ENCODE measurements at regions not wholly inside any gene's neighbourhood (a gene's known extent, or its start where the extent isn't known, plus 50 kb on each side); places are given as distances from the start of the nearest gene placed in this dataset.

DNA sequence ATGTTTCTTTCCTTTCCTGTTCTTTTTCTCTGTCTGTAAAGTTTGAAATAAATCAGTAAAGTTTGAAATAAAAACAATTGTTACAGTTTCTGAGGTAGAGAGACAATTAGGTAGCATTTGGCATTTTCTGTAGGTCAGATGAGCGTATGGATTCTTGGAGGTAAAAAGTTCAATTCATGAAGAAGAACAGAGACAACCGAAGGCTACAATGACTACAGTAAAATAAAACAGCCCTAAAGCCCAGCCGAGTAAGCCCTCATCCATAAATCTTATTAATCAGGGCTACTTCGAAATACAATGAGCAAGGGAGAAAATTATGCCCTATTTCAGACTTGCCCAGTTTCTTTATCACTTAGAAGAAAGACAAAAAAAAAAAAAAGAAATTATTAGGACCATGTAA is 941.9 kb upstream of the SLC10A2 start:
- TF ChIP-seq, protein P1, sequence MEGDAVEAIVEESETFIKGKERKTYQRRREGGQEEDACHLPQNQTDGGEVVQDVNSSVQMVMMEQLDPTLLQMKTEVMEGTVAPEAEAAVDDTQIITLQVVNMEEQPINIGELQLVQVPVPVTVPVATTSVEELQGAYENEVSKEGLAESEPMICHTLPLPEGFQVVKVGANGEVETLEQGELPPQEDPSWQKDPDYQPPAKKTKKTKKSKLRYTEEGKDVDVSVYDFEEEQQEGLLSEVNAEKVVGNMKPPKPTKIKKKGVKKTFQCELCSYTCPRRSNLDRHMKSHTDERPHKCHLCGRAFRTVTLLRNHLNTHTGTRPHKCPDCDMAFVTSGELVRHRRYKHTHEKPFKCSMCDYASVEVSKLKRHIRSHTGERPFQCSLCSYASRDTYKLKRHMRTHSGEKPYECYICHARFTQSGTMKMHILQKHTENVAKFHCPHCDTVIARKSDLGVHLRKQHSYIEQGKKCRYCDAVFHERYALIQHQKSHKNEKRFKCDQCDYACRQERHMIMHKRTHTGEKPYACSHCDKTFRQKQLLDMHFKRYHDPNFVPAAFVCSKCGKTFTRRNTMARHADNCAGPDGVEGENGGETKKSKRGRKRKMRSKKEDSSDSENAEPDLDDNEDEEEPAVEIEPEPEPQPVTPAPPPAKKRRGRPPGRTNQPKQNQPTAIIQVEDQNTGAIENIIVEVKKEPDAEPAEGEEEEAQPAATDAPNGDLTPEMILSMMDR (IDR thresholded peaks at IDR 0.05) = no peak
- no peak for TF ChIP-seq POLR2A (IDR thresholded peaks at IDR 0.05)

GRCh38 chr13:104006625-104007075 is 940.4 kb upstream of the SLC10A2 start:
- H3K9me3 ChIP-seq = no peaks in the 10 kb centered on the region
- intact Hi-C loops (cut with DNase I) = no loop called here
- TF ChIP-seq, protein P1 (IDR thresholded peaks at IDR 0.05) = no peak
- TF ChIP-seq POLR2A (IDR thresholded peaks at IDR 0.05) = no peak
- WGBS, 2 donors = 54 to 59% methylated on average over 9 of the region's 9 CpGs
- no peak overlapping the region for H3K27ac ChIP-seq
- no peaks in the 10 kb centered on the region for H3K36me3 ChIP-seq
- no peaks in the 10 kb centered on the region for H3K4me1 ChIP-seq
- peak in 1 of 2 donors; percentile 3 for DNase-seq
- no peaks in the 10 kb centered on the region for H3K27me3 ChIP-seq
- H3K4me3 ChIP-seq (replicated peaks in 1 of 3) = no peak overlapping the region

More for the DNA sequence above, 941.9 kb upstream of the SLC10A2 start:
- H3K4me1 ChIP-seq = peaks cover 0 to 3% of the 10 kb centered on the region in 2 donors
- H3K9me3 ChIP-seq = no peaks in the 10 kb centered on the region
- no peak for DNase-seq
- no peaks in the 10 kb centered on the region for H3K27me3 ChIP-seq
- WGBS, 2 donors = 87% methylated on average over 4 of the region's 4 CpGs
- H3K4me3 ChIP-seq (replicated peaks in 1 of 3) = no peak overlapping the region
- H3K36me3 ChIP-seq = no peaks in the 10 kb centered on the region
- intact Hi-C loops (cut with DNase I) = no loop called here
- no peak overlapping the region for H3K27ac ChIP-seq

GRCh38 chr13:104004572-104004971 is 938.4 kb upstream of the SLC10A2 start:
- no peaks in the 10 kb centered on the region for H3K36me3 ChIP-seq
- no peaks in the 10 kb centered on the region for H3K4me1 ChIP-seq
- DNase-seq = no peak
- H3K27me3 ChIP-seq = no peaks in the 10 kb centered on the region
- H3K9me3 ChIP-seq = no peaks in the 10 kb centered on the region
- intact Hi-C loops (cut with DNase I) = no loop called here
- H3K4me3 ChIP-seq (replicated peaks in 1 of 3) = no peak overlapping the region
- no peak overlapping the region for H3K27ac ChIP-seq
- WGBS, 2 donors = 92 to 97% methylated on average over 1 of the region's 1 CpG
- TF ChIP-seq POLR2A (IDR thresholded peaks at IDR 0.05) = no peak
- TF ChIP-seq, protein P1 (IDR thresholded peaks at IDR 0.05) = no peak

DNA sequence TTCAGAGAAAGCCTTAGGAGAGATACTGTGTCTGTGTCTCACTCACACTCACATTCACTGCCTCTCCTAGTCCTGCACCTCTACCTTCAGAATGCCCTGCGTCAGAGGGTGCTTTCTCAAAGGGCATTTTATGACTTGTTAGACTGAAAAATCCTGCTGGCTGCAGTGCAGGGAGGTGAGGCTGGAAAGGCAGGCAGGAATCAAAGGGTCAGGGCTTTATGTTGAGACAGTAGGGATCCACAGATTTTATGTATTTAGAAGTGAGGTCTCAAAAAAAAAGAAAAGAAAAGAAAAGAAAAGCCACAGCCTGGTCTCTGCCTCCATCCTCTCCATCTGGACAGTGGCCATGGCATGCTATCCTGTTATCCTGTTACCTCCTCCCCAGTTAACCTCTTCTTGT is 936.0 kb upstream of the SLC10A2 start:
- 76 to 88% methylated on average over 1 of the region's 1 CpG for WGBS, 2 donors
- DNase-seq = no peak
- no peaks in the 10 kb centered on the region for H3K27me3 ChIP-seq
- no peaks in the 10 kb centered on the region for H3K4me1 ChIP-seq
- H3K9me3 ChIP-seq = no peaks in the 10 kb centered on the region
- no peak overlapping the region for H3K4me3 ChIP-seq (replicated peaks in 1 of 3)
- no peak overlapping the region for H3K27ac ChIP-seq
- no peaks in the 10 kb centered on the region for H3K36me3 ChIP-seq
- intact Hi-C loops (cut with DNase I) = no loop called here
- TF ChIP-seq POLR2A (IDR thresholded peaks at IDR 0.05) = no peak
- TF ChIP-seq, protein P1 (IDR thresholded peaks at IDR 0.05) = no peak

DNA sequence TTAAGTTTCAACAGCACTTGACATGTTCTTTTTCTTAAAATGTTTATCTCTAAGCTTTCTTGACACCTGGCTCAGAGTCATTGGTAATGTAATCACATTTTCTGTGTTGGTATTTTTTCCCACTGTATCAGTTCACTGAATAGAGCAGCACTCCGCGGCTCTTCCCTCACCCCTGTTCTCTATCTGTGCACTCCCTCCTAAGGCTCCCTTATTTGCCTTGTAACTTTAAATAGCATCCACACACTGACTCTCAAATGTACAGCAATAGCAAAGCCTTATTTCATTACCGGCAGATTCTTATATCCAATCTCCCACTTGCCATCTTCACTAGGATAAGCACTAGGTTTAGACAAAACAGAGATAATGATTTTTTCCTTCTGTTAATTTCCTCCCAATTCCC is 935.5 kb upstream of the SLC10A2 start:
- intact Hi-C loops (cut with DNase I) = no loop called here
- no peaks in the 10 kb centered on the region for H3K36me3 ChIP-seq
- H3K27ac ChIP-seq = no peak overlapping the region
- H3K9me3 ChIP-seq = no peaks in the 10 kb centered on the region
- no peak overlapping the region for H3K4me3 ChIP-seq (replicated peaks in 1 of 3)
- DNase-seq = no peak
- no peaks in the 10 kb centered on the region for H3K27me3 ChIP-seq
- H3K4me1 ChIP-seq = no peaks in the 10 kb centered on the region
- TF ChIP-seq, protein P1 (IDR thresholded peaks at IDR 0.05) = no peak
- TF ChIP-seq POLR2A (IDR thresholded peaks at IDR 0.05) = no peak
- 69 to 77% methylated on average over 3 of the region's 3 CpGs for WGBS, 2 donors

Measured in thyroid gland (tissue), 4 donors.